Loucy (cell line): ENCODE measurements at regions not wholly inside any gene's neighbourhood (a gene's known extent, or its start where the extent isn't known, plus 50 kb on each side); places are given as distances from the start of the nearest gene placed in this dataset.

Experiments used
- H2AFZ ChIP-seq: fragments of 200-600 bp; sonication (generic); 2 replicates; pipeline ENCODE4 v1.6.0; 2016; ENCODE audit warnings: antibody characterized with exemption, mild to moderate bottlenecking, low read length, moderate library complexity
- H3F3A ChIP-seq: fragments of 200-600 bp; 2 replicates; pipeline ENCODE4 v1.6.0; 2016; ENCODE audit warnings: antibody characterized with exemption, low read depth, mild to moderate bottlenecking
- H3K27me3 ChIP-seq: fragments of 200-600 bp; sonication (generic); 2 replicates; pipeline ENCODE4 v1.6.1; 2014; ENCODE audit warnings: low read length, mild to moderate bottlenecking; ENCODE audit not compliant: insufficient read depth, poor library complexity, severe bottlenecking
- H3K36me3 ChIP-seq: fragments of 200-600 bp; sonication (generic); 2 replicates; pipeline ENCODE4 v1.6.1; 2016; ENCODE audit warnings: low read length; ENCODE audit not compliant: insufficient read depth
- H3K4me1 ChIP-seq: fragments of 200-600 bp; sonication (generic); 2 replicates; pipeline ENCODE4 v1.5.1; 2014; ENCODE audit warnings: low read length, mild to moderate bottlenecking; ENCODE audit not compliant: insufficient read depth, poor library complexity, severe bottlenecking
- H3K4me2 ChIP-seq: fragments of 200-600 bp; sonication (generic); 2 replicates; pipeline ENCODE4 v1.6.0; 2014; ENCODE audit warnings: antibody characterized with exemption, low read length, low read depth, mild to moderate bottlenecking; ENCODE audit not compliant: poor library complexity, severe bottlenecking
- H3K4me3 ChIP-seq: fragments of 200-600 bp; sonication (generic); 2 replicates; pipeline ENCODE4 v1.5.1; 2014; ENCODE audit warnings: low read length, mild to moderate bottlenecking, mixed read lengths; ENCODE audit not compliant: poor library complexity, severe bottlenecking
- H3K79me2 ChIP-seq: fragments of 200-600 bp; sonication (generic); 2 replicates; pipeline ENCODE4 v1.6.1; 2014; ENCODE audit warnings: low read length; ENCODE audit not compliant: insufficient read depth
- H3K9ac ChIP-seq: fragments of 200-600 bp; sonication (generic); 2 replicates; pipeline ENCODE4 v1.6.0; 2014; ENCODE audit warnings: mild to moderate bottlenecking, low read depth, low read length, moderate library complexity; ENCODE audit not compliant: poor library complexity, severe bottlenecking
- H3K9me2 ChIP-seq: fragments of 200-600 bp; sonication (generic); replicated peaks from 2 replicates; pipeline ENCODE4 v1.6.1; 2016; ENCODE audit warnings: low read depth, low read length, mixed read lengths
- H3K9me3 ChIP-seq: fragments of 200-600 bp; sonication (generic); 2 replicates; pipeline ENCODE4 v1.6.1; 2014; ENCODE audit warnings: mild to moderate bottlenecking, antibody characterized with exemption, low read length, low read depth; ENCODE audit not compliant: insufficient read depth
- H4K20me1 ChIP-seq: fragments of 200-600 bp; sonication (generic); 2 replicates; pipeline ENCODE4 v1.6.0; 2014; ENCODE audit warnings: antibody characterized with exemption, low read length, mild to moderate bottlenecking; ENCODE audit not compliant: insufficient read depth, poor library complexity, severe bottlenecking
- CTCF ChIP-seq: fragments of 200-600 bp; sonication (generic); conservative IDR thresholded peaks from 2 replicates; pipeline ENCODE4 v1.5.1; 2014; ENCODE audit warnings: mild to moderate bottlenecking, antibody characterized with exemption, low read length
- EZH2phosphoT487 ChIP-seq: fragments of 200-600 bp; IDR thresholded peaks from 2 replicates; pipeline ENCODE4 v1.6.1; 2018; ENCODE audit warnings: antibody characterized with exemption, mild to moderate bottlenecking, moderate library complexity, borderline replicate concordance

DNA sequence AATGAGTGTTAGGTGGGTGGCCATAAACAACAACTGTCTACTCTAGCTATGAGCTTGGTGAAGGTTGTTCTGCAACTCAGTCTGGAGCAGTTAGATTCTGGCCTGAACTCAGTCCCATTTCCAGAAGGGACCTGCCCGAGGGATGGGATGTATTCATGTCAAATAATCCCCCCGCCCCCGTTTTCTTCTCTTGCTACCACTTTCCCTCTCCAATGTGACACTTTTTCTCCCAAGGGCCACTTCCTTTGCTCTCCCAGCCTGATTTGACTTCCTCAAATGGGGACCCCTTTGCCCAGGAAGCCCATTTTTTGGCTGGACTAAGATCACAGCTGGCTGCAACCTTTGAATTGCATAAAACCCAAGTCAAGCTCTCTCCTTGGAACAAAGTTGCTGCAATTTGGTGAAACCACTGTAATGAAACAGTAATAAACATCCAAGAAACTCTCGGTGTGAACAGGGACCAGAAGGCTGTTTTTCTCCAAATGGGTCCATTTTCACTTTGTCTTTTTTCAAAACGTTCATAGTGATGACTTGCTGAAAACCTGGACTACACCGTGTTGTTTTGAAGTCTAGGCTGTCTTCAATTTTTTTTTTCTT, 137.2 kb upstream of the GSC start:
- Histone ChIP-seq H3K36me3 (no peaks in the 10 kb centered on the region), H4K20me1 (no peaks in the 10 kb centered on the region), H3K4me2 (no peak overlapping the region), H2AFZ (no peak overlapping the region), H3K27me3 (no peaks in the 10 kb centered on the region), H3K9ac (no peak overlapping the region), H3K9me2 (no peaks in the 10 kb centered on the region), H3K4me3 (no peak overlapping the region), H3K9me3 (no peaks in the 10 kb centered on the region), H3K4me1 (no peaks in the 10 kb centered on the region), H3K79me2 (no peaks in the 10 kb centered on the region), H3F3A (no peaks in the 10 kb centered on the region)
- TF ChIP-seq CTCF (no peak), EZH2phosphoT487 (no peak)

DNA sequence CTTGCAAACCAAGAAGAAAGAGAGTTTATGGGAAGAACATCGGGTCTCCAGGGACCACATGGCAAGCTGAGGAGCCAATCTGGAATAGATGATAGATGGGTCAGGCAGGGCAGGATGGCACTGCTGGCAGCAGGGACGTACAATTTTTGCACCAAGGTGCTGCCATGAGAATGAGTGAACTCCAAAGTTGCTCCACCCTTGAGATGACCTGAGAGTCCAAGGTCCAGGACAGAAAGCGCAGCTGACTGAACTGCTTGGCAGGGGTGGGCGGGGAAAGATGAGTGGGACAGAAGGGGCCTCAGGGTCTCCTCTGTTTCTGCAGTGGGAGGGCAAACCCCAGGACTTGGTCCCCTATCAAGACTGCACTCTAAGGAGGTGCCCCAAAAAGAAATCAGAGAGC, 136.7 kb upstream of the GSC start:
- Histone ChIP-seq H3K9ac (no peak overlapping the region), H2AFZ (no peak overlapping the region), H3K4me2 (no peak overlapping the region), H3K27me3 (no peaks in the 10 kb centered on the region), H3K4me1 (no peaks in the 10 kb centered on the region), H3F3A (no peaks in the 10 kb centered on the region), H3K36me3 (no peaks in the 10 kb centered on the region), H3K4me3 (no peak overlapping the region), H3K9me2 (no peaks in the 10 kb centered on the region), H3K79me2 (no peaks in the 10 kb centered on the region), H4K20me1 (no peaks in the 10 kb centered on the region), H3K9me3 (no peaks in the 10 kb centered on the region; the same call in 1 of the 2 replicates)
- TF ChIP-seq CTCF (no peak), EZH2phosphoT487 (no peak)

- no peak overlapping the region for H3K4me3 ChIP-seq
- H3K4me2 ChIP-seq, result no peak overlapping the region
- H3K9me2 ChIP-seq, result no peaks in the 10 kb centered on the region
- no peaks in the 10 kb centered on the region for H3K79me2 ChIP-seq
- H3K9me3 ChIP-seq, result no peaks in the 10 kb centered on the region; the same call in 1 of the 2 replicates
- TF ChIP-seq CTCF (no peak), EZH2phosphoT487 (no peak)
- no peaks in the 10 kb centered on the region for H3F3A ChIP-seq
- H2AFZ ChIP-seq, result no peak overlapping the region
- H4K20me1 ChIP-seq, result no peaks in the 10 kb centered on the region
- H3K27me3 ChIP-seq, result no peaks in the 10 kb centered on the region
- no peak overlapping the region for H3K9ac ChIP-seq
- H3K36me3 ChIP-seq, result no peaks in the 10 kb centered on the region
- no peaks in the 10 kb centered on the region for H3K4me1 ChIP-seq
Observed at GRCh38 chr14:94904636-94905035, 134.7 kb upstream of the GSC start.
